Astrocyte (in vitro differentiated cells and primary cell): ENCODE measurements at regions not wholly inside any gene's neighbourhood (a gene's known extent, or its start where the extent isn't known, plus 50 kb on each side); places are given as distances from the start of the nearest gene placed in this dataset.

Experiments used
- EZH2 ChIP-seq: IDR thresholded peaks from 2 replicates; pipeline ENCODE4 v1.6.1; 2012; ENCODE audit warnings: mild to moderate bottlenecking, low read length, inconsistent platforms; ENCODE audit not compliant: insufficient read depth
- TF ChIP-seq, protein P1 (sequence below): IDR thresholded peaks from 2 replicates; pipeline ENCODE4 v1.5.1; 2011; ENCODE audit warnings: low read depth, mild to moderate bottlenecking, inconsistent platforms, low read length, moderate library complexity; ENCODE audit not compliant: insufficient read depth

DNA sequence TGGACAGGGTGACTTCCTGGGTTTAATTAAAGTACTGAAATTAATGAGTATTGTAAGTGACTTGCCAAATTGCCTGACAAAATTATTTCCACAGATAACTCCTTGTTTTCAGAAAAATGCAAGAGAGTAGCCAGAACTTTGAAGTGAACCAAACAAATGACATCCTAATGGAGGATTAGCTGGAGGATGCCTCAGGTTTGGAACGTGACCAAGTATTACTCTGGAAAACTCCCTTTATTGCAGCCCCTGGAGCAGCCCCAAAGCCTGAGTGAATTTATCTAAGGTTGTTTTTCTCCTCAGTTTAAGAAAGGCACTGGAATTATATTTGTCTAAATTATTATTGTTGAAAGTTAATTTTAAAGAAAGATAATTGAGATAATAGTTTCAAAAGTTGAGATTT lies 343.6 kb upstream of the MTNR1B start:
- TF ChIP-seq, protein P1, sequence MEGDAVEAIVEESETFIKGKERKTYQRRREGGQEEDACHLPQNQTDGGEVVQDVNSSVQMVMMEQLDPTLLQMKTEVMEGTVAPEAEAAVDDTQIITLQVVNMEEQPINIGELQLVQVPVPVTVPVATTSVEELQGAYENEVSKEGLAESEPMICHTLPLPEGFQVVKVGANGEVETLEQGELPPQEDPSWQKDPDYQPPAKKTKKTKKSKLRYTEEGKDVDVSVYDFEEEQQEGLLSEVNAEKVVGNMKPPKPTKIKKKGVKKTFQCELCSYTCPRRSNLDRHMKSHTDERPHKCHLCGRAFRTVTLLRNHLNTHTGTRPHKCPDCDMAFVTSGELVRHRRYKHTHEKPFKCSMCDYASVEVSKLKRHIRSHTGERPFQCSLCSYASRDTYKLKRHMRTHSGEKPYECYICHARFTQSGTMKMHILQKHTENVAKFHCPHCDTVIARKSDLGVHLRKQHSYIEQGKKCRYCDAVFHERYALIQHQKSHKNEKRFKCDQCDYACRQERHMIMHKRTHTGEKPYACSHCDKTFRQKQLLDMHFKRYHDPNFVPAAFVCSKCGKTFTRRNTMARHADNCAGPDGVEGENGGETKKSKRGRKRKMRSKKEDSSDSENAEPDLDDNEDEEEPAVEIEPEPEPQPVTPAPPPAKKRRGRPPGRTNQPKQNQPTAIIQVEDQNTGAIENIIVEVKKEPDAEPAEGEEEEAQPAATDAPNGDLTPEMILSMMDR = no peak
- no peak for TF ChIP-seq EZH2
